Neutrophil (primary cell): ENCODE measurements at regions not wholly inside any gene's neighbourhood (a gene's known extent, or its start where the extent isn't known, plus 50 kb on each side); places are given as distances from the start of the nearest gene placed in this dataset.

ENCODE experiments used
- H3K27ac ChIP-seq: fragments of 200-600 bp; sonication (generic); 2 replicates; pipeline ENCODE4 v1.5.1; 2016; ENCODE audit warnings: mild to moderate bottlenecking, moderate library complexity
- H3K27me3 ChIP-seq: fragments of 200-600 bp; sonication (generic); 2 replicates; pipeline ENCODE4 v1.6.0; 2016; ENCODE audit warnings: mild to moderate bottlenecking
- H3K36me3 ChIP-seq: fragments of 200-600 bp; sonication (generic); 2 replicates; pipeline ENCODE4 v1.5.1; 2017
- H3K4me1 ChIP-seq, 2 experiments: fragments of 200-600 bp in 1 of 2; sonication (generic) in 1 of 2; 1 replicate in 1 of 2; 2 replicates in 1 of 2; pipeline versions ENCODE4 v1.5.1 to v1.6.1; 2013 to 2016; ENCODE audit warnings: low read depth in 1 of 2, low read length in 1 of 2, mild to moderate bottlenecking in 1 of 2, moderate library complexity in 1 of 2; ENCODE audit not compliant: control insufficient read depth in 1 of 2, insufficient read depth in 1 of 2
- H3K4me3 ChIP-seq, 2 experiments: fragments of 200-600 bp in 1 of 2; sonication (generic) in 1 of 2; 1 replicate in 1 of 2; 2 replicates in 1 of 2; pipeline ENCODE4 v1.5.1; 2013 to 2016; ENCODE audit warnings: low read depth in 1 of 2, low read length in 1 of 2, mild to moderate bottlenecking in 1 of 2, moderate library complexity in 1 of 2
- H3K9me3 ChIP-seq: fragments of 200-600 bp; sonication (generic); 2 replicates; pipeline ENCODE4 v1.5.1; 2016
- CTCF ChIP-seq: fragments of 200-600 bp; sonication (generic); IDR thresholded peaks from 2 replicates; pipeline ENCODE4 v1.5.1; 2016; ENCODE audit warnings: antibody characterized with exemption

- Histone ChIP-seq H3K4me1 (no peaks in the 10 kb centered on the region), H3K27ac (no peak overlapping the region), H3K4me3 (no peak overlapping the region), H3K27me3 (peaks cover 68% of the 10 kb centered on the region), H3K9me3 (no peaks in the 10 kb centered on the region), H3K36me3 (no peaks in the 10 kb centered on the region)
- TF ChIP-seq CTCF, result no peak
These were observed 90.4 kb upstream of the COL5A1 start for GRCh38 chr9:134551176-134551575.

GRCh38 chr9:134551644-134552348 lies 89.8 kb upstream of the COL5A1 start:
- no peaks in the 10 kb centered on the region for H3K4me1 ChIP-seq
- H3K27ac ChIP-seq, result no peak overlapping the region
- H3K4me3 ChIP-seq, result no peak overlapping the region
- TF ChIP-seq CTCF, result no peak
- peaks cover 68% of the 10 kb centered on the region for H3K27me3 ChIP-seq
- no peaks in the 10 kb centered on the region for H3K9me3 ChIP-seq
- H3K36me3 ChIP-seq, result no peaks in the 10 kb centered on the region

- no peak overlapping the region for H3K27ac ChIP-seq
- H3K9me3 ChIP-seq, result no peaks in the 10 kb centered on the region
- no peak for TF ChIP-seq CTCF
These were observed 89.1 kb upstream of the COL5A1 start for GRCh38 chr9:134552349-134552990.

GRCh38 chr9:134553061-134553891 lies 88.3 kb upstream of the COL5A1 start:
- Histone ChIP-seq H3K27me3 (peaks cover 77% of the 10 kb centered on the region), H3K4me1 (no peaks in the 10 kb centered on the region), H3K27ac (no peak overlapping the region), H3K36me3 (no peaks in the 10 kb centered on the region), H3K9me3 (no peaks in the 10 kb centered on the region), H3K4me3 (no peak overlapping the region)
- TF ChIP-seq CTCF, result no peak

More at GRCh38 chr9:134552349-134552990, 89.1 kb upstream of the COL5A1 start:
- peaks cover 69% of the 10 kb centered on the region for H3K27me3 ChIP-seq
- no peaks in the 10 kb centered on the region for H3K4me1 ChIP-seq
- no peaks in the 10 kb centered on the region for H3K36me3 ChIP-seq
- H3K4me3 ChIP-seq, result no peak overlapping the region

GRCh38 chr9:134553996-134554372 lies 87.6 kb upstream of the COL5A1 start:
- no peak for TF ChIP-seq CTCF
- H3K27me3 ChIP-seq, result peaks cover 82% of the 10 kb centered on the region
- H3K4me3 ChIP-seq, result no peak overlapping the region
- H3K36me3 ChIP-seq, result no peaks in the 10 kb centered on the region
- H3K9me3 ChIP-seq, result no peaks in the 10 kb centered on the region
- H3K4me1 ChIP-seq, result peaks cover 5 to 7% of the 10 kb centered on the region in 2 experiments
- H3K27ac ChIP-seq, result no peak overlapping the region
